ENCODE measurements at regions not wholly inside any gene's neighbourhood (a gene's known extent, or its start where the extent isn't known, plus 50 kb on each side); places are given as distances from the start of the nearest gene placed in this dataset.

- ChIA-PET CTCF (no interaction called here), RAD21 (ENCODE audit: low non-redundant PET in 1 of 2, low total read pairs in 2 of 2, uncharacterized antibody in 2 of 2, unreplicated experiment in 2 of 2) (no interaction called here), POLR2A (no interaction called here)
- Histone ChIP-seq H3K27ac (ENCODE audit: low read depth, low read length) (no peak overlapping the region), H3K4me1 (ENCODE audit: control insufficient read depth in 1 of 2, insufficient read depth in 2 of 2, low read length in 2 of 2) (no peaks in the 10 kb centered on the region), H3K36me3 (ENCODE audit: control insufficient read depth in 1 of 2, insufficient read depth in 2 of 2, low read length in 2 of 2) (no peaks in the 10 kb centered on the region), H3K4me2 (ENCODE audit: low read length) (no peak overlapping the region), H3K4me3 (replicated peaks in 1 of 2; ENCODE audit: low read depth in 1 of 2, low read length in 2 of 2) (no peak overlapping the region), H3K9me2 (ENCODE audit: insufficient read depth) (no peaks in the 10 kb centered on the region), H3K9ac (ENCODE audit: low read length) (no peak overlapping the region), H3K9me3 (ENCODE audit: control insufficient read depth in 1 of 2, insufficient read depth in 1 of 2, low read depth in 1 of 2, low read length in 2 of 2) (no peaks in the 10 kb centered on the region; a peak in 1 of 4 replicates), H3K27me3 (ENCODE audit: insufficient read depth, low read length) (no peaks in the 10 kb centered on the region), H3K79me2 (ENCODE audit: insufficient read depth, low read length) (no peaks in the 10 kb centered on the region), H2AFZ (ENCODE audit: low read depth, low read length, poor library complexity, severe bottlenecking) (no peak overlapping the region), H4K20me1 (ENCODE audit: insufficient read depth) (no peaks in the 10 kb centered on the region)
- no peak for TF ChIP-seq FOSL1 (IDR thresholded peaks at IDR 0.05; ENCODE audit: low read depth)
- no peak for TF ChIP-seq EZH2phosphoT487 (IDR thresholded peaks at IDR 0.05; ENCODE audit: borderline replicate concordance)
- TF ChIP-seq CBX3 (IDR thresholded peaks at IDR 0.05; ENCODE audit: low read depth): no peak
- no peak for TF ChIP-seq JUND (IDR thresholded peaks at IDR 0.05)
- no peak for TF ChIP-seq SP1 (IDR thresholded peaks at IDR 0.05; ENCODE audit: low read depth)
- no peak for TF ChIP-seq RAD21 (IDR thresholded peaks at IDR 0.05; ENCODE audit: low read depth)
- no peak for TF ChIP-seq EGR1 (IDR thresholded peaks at IDR 0.05; ENCODE audit: low read depth)
- TF ChIP-seq SIN3A (IDR thresholded peaks at IDR 0.05; ENCODE audit: low read depth): no peak
- no peak for TF ChIP-seq POLR2A (IDR thresholded peaks at IDR 0.05; ENCODE audit: borderline replicate concordance, extremely low read depth, insufficient read depth, insufficient read length)
- no peak for TF ChIP-seq ATF3 (IDR thresholded peaks at IDR 0.05)
- TF ChIP-seq SRF (IDR thresholded peaks at IDR 0.05; ENCODE audit: low read depth): no peak
- TF ChIP-seq ZFX (IDR thresholded peaks at IDR 0.05): no peak
- no peak for TF ChIP-seq ZNF274 (IDR thresholded peaks at IDR 0.05; ENCODE audit: low read depth, low read length)
- TF ChIP-seq ELF1 (IDR thresholded peaks at IDR 0.05; ENCODE audit: borderline replicate concordance, low read depth): no peak
- no peak for TF ChIP-seq EZH2 (IDR thresholded peaks at IDR 0.05)
- no peak for TF ChIP-seq CEBPB (IDR thresholded peaks at IDR 0.05; ENCODE audit: low read depth)
- TF ChIP-seq, protein P1, sequence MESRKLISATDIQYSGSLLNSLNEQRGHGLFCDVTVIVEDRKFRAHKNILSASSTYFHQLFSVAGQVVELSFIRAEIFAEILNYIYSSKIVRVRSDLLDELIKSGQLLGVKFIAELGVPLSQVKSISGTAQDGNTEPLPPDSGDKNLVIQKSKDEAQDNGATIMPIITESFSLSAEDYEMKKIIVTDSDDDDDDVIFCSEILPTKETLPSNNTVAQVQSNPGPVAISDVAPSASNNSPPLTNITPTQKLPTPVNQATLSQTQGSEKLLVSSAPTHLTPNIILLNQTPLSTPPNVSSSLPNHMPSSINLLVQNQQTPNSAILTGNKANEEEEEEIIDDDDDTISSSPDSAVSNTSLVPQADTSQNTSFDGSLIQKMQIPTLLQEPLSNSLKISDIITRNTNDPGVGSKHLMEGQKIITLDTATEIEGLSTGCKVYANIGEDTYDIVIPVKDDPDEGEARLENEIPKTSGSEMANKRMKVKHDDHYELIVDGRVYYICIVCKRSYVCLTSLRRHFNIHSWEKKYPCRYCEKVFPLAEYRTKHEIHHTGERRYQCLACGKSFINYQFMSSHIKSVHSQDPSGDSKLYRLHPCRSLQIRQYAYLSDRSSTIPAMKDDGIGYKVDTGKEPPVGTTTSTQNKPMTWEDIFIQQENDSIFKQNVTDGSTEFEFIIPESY (IDR thresholded peaks at IDR 0.05; ENCODE audit: extremely low read depth, insufficient replicate concordance, low read length): no peak
- TF ChIP-seq, protein P2, sequence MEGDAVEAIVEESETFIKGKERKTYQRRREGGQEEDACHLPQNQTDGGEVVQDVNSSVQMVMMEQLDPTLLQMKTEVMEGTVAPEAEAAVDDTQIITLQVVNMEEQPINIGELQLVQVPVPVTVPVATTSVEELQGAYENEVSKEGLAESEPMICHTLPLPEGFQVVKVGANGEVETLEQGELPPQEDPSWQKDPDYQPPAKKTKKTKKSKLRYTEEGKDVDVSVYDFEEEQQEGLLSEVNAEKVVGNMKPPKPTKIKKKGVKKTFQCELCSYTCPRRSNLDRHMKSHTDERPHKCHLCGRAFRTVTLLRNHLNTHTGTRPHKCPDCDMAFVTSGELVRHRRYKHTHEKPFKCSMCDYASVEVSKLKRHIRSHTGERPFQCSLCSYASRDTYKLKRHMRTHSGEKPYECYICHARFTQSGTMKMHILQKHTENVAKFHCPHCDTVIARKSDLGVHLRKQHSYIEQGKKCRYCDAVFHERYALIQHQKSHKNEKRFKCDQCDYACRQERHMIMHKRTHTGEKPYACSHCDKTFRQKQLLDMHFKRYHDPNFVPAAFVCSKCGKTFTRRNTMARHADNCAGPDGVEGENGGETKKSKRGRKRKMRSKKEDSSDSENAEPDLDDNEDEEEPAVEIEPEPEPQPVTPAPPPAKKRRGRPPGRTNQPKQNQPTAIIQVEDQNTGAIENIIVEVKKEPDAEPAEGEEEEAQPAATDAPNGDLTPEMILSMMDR (IDR thresholded peaks at IDR 0.05 in 2 of 3, conservative IDR thresholded peaks at IDR 0.05 in 1 of 3; ENCODE audit: borderline replicate concordance in 1 of 3, insufficient read depth in 1 of 3, low read depth in 2 of 3, low read length in 2 of 3): no peak
- no peak for TF ChIP-seq POLR2AphosphoS5 (IDR thresholded peaks at IDR 0.05; ENCODE audit: low read depth, low read length)
- TF ChIP-seq MAX (IDR thresholded peaks at IDR 0.05): no peak
- ATAC-seq (no peak), DNase-seq (ENCODE audit: low read depth, low spot score) (no peak)
- intact Hi-C loops (cut with micrococcal nuclease): no loop called here
- BruUV-seq (replicated peaks): no TSS peak
These were observed 150.8 kb downstream of the FASLG start for GRCh38 chr1:172809750-172810149.
